D721Med (cell line): ENCODE measurements at regions not wholly inside any gene's neighbourhood (a gene's known extent, or its start where the extent isn't known, plus 50 kb on each side); places are given as distances from the start of the nearest gene placed in this dataset.

ENCODE experiments used
- DNase-seq: peaks from one replicate; pipeline ENCODE4 v3.0.0; 2011; ENCODE audit warnings: low spot score; ENCODE audit not compliant: insufficient read length
- FAIRE-seq: peaks from 2 replicates; lab custom pipeline; 2011; peaks lifted over from hg19 to GRCh38; lab: Jason Lieb, UNC
- CTCF ChIP-seq: IDR thresholded peaks from 2 replicates; pipeline ENCODE4 v1.5.1; 2012; ENCODE audit warnings: mild to moderate bottlenecking, control low read depth; ENCODE audit not compliant: insufficient read depth; ENCODE audit errors: missing control alignments

GRCh38 chr5:125554355-125554754, 807.9 kb upstream of the ZNF608 start:
- DNase-seq, result no peak
- TF ChIP-seq CTCF, result no peak
- FAIRE-seq, result no peak

DNA sequence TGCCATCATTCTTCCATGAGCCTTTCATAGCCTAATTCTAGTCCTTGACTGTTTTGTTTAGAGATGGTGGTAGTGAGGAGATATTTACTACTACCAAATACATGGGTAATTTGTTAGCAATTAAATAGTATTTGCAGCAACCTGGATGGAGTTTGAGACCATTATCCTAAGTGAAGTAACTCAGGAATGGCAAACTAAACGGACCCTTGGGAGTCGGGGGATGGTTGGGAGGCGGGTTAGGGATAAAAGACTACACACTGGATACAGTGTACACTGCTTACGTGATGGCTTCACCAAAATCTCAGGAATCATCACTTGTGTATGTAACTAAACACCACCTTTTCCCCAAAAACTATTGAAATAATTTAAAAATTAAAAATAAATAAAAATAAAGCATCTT, 809.2 kb upstream of the ZNF608 start:
- TF ChIP-seq CTCF, result no peak
- FAIRE-seq, result no peak
- no peak for DNase-seq

DNA sequence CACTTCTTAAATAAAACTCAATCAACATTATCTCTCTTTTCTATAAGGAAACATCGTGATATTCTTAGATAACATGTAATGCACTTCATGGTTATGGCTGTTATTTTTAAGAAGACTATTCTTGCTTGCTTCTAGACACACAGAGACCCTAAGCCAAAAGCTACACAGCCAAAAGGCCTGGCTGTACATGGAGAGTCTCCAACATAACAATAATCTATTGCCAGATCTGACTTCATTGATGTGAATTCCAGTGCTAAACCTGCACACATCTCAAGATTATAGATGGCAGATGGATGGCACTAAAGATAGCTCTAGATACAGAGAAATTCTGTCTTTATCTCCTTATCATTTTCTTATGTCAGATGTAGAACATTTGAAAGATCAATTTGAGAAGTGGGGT, 811.6 kb upstream of the ZNF608 start:
- no peak for FAIRE-seq
- TF ChIP-seq CTCF, result no peak
- no peak for DNase-seq

- TF ChIP-seq CTCF, result no peak
- FAIRE-seq (no peak), DNase-seq (no peak)
These were observed 812.0 kb upstream of the ZNF608 start for GRCh38 chr5:125558466-125558865.

GRCh38 chr5:125559296-125559695, 812.9 kb upstream of the ZNF608 start:
- no peak for FAIRE-seq
- no peak for DNase-seq
- no peak for TF ChIP-seq CTCF

GRCh38 chr5:125560476-125561225, 814.2 kb upstream of the ZNF608 start:
- no peak for TF ChIP-seq CTCF
- DNase-seq (no peak), FAIRE-seq (no peak)

GRCh38 chr5:125564317-125564975, 818.0 kb upstream of the ZNF608 start:
- DNase-seq (no peak), FAIRE-seq (no peak)
- no peak for TF ChIP-seq CTCF
